Spleen (tissue), 7 donors: ENCODE measurements at regions not wholly inside any gene's neighbourhood (a gene's known extent, or its start where the extent isn't known, plus 50 kb on each side); places are given as distances from the start of the nearest gene placed in this dataset.

Experiments used
- CTCF ChIP-seq, 11 experiments: fragments of 200-600 bp in 7 of 11; fragments of 450-650 bp in 4 of 11; sonication (generic) in 4 of 11; IDR thresholded peaks in 8 of 11; conservative IDR thresholded peaks in 3 of 11; 1 replicate in 7 of 11; 2 replicates in 4 of 11; pipeline versions ENCODE4 v1.4.0 to v1.8.0; 2016 to 2021; ENCODE audit warnings: antibody characterized with exemption in 11 of 11, inconsistent platforms in 4 of 11, mild to moderate bottlenecking in 1 of 11
- POLR2A ChIP-seq, 3 donors: fragments of 450-650 bp; IDR thresholded peaks; one replicate each; pipeline ENCODE4 v1.5.1; 2017; ENCODE audit warnings: antibody characterized with exemption in 3 of 3, mild to moderate bottlenecking in 1 of 3
- POLR2AphosphoS5 ChIP-seq, 3 donors: sonication (generic); formaldehyde crosslinking; IDR thresholded peaks; one replicate each; pipeline ENCODE4 v1.5.1; 2017; ENCODE audit warnings: antibody characterized with exemption in 3 of 3
- donor health status: DM: no; HTN: no; CAD: no; lungs with moderate emphysema.
- donor health status: DM: no; HTN: no; CAD: no.
- donor health status: DM: no; HTN: no; CAD: no.

- no peak for TF ChIP-seq POLR2AphosphoS5 (IDR thresholded peaks at IDR 0.05)
- TF ChIP-seq POLR2A (IDR thresholded peaks at IDR 0.05), result no peak
- TF ChIP-seq CTCF (IDR thresholded peaks at IDR 0.05 in 8 of 11, conservative IDR thresholded peaks at IDR 0.05 in 3 of 11), result no peak
Measured at GRCh38 chr6:145092554-145092953, 642.8 kb downstream of the EPM2A start.
